Glutamatergic neuron (in vitro differentiated cells): ENCODE measurements at regions not wholly inside any gene's neighbourhood (a gene's known extent, or its start where the extent isn't known, plus 50 kb on each side); places are given as distances from the start of the nearest gene placed in this dataset.
"Not testable (repeated sequence)": the region's sequence is repeated elsewhere in the genome, so short reads cannot be mapped to it uniquely, and the experiment has no call there.

ENCODE experiments used
- DNase-seq: peaks from one replicate; pipeline ENCODE4 v3.0.0; 2022
- H3K27ac Mint-ChIP-seq: one replicate; pipeline ENCODE4 v1.8.0; 2020; ENCODE audit warnings: mild to moderate bottlenecking, mixed read lengths, inconsistent platforms; ENCODE audit not compliant: unreplicated experiment
- H3K27me3 Mint-ChIP-seq: one replicate; pipeline ENCODE4 v1.8.0; 2020; ENCODE audit warnings: mild to moderate bottlenecking, moderate library complexity, mixed read lengths, inconsistent platforms; ENCODE audit not compliant: unreplicated experiment
- H3K36me3 Mint-ChIP-seq: one replicate; pipeline ENCODE4 v1.8.0; 2020; ENCODE audit warnings: mild to moderate bottlenecking, mixed read lengths, inconsistent platforms; ENCODE audit not compliant: unreplicated experiment
- H3K4me1 Mint-ChIP-seq: one replicate; pipeline ENCODE4 v1.8.0; 2020; ENCODE audit warnings: mild to moderate bottlenecking, low read depth, mixed read lengths, inconsistent platforms; ENCODE audit not compliant: unreplicated experiment
- H3K4me3 Mint-ChIP-seq: one replicate; pipeline ENCODE4 v1.8.0; 2020; ENCODE audit warnings: mild to moderate bottlenecking, mixed read lengths, inconsistent platforms; ENCODE audit not compliant: unreplicated experiment
- H3K9me3 Mint-ChIP-seq: one replicate; pipeline ENCODE4 v1.8.0; 2020; ENCODE audit warnings: mild to moderate bottlenecking, moderate library complexity, mixed read lengths, inconsistent platforms; ENCODE audit not compliant: unreplicated experiment
- CTCF ChIP-seq: fragments of 200-600 bp; sonication (generic); IDR thresholded peaks from one replicate; pipeline ENCODE4 v1.5.0; 2021; ENCODE audit not compliant: partially characterized antibody, unreplicated experiment

- peaks cover 2% of the 10 kb centered on the region for H3K4me1 Mint-ChIP-seq
- peaks cover 5% of the 10 kb centered on the region for H3K36me3 Mint-ChIP-seq
- H3K27ac Mint-ChIP-seq: no peak overlapping the region
Observed at GRCh38 chr10:121268863-121269432, 329.3 kb downstream of the FGFR2 start.

GRCh38 chr10:121270906-121271305, 327.3 kb downstream of the FGFR2 start:
- H3K9me3 Mint-ChIP-seq: no peaks in the 10 kb centered on the region
- peaks cover 2% of the 10 kb centered on the region for H3K4me1 Mint-ChIP-seq
- no peak for DNase-seq
- H3K27me3 Mint-ChIP-seq: peaks cover 2% of the 10 kb centered on the region
- peaks cover 8% of the 10 kb centered on the region for H3K36me3 Mint-ChIP-seq
- H3K4me3 Mint-ChIP-seq: no peak overlapping the region
- TF ChIP-seq CTCF: no peak
- no peak overlapping the region for H3K27ac Mint-ChIP-seq

More at GRCh38 chr10:121268863-121269432, 329.3 kb downstream of the FGFR2 start:
- H3K4me3 Mint-ChIP-seq: no peak overlapping the region
- no peak for DNase-seq
- H3K9me3 Mint-ChIP-seq: no peaks in the 10 kb centered on the region
- peaks cover 2% of the 10 kb centered on the region for H3K27me3 Mint-ChIP-seq
- no peak for TF ChIP-seq CTCF

- Mint-ChIP-seq H3K4me1 (no peaks in the 10 kb centered on the region), H3K36me3 (peaks cover 3% of the 10 kb centered on the region), H3K9me3 (no peaks in the 10 kb centered on the region), H3K27me3 (peaks cover 2% of the 10 kb centered on the region), H3K27ac (no peak overlapping the region), H3K4me3 (no peak overlapping the region)
- no peak for DNase-seq
- no peak for TF ChIP-seq CTCF
Observed at GRCh38 chr10:121276046-121276445, 322.2 kb downstream of the FGFR2 start.

- H3K4me3 Mint-ChIP-seq: no peak overlapping the region
- no peak for DNase-seq
- no peak overlapping the region for H3K27ac Mint-ChIP-seq
- H3K4me1 Mint-ChIP-seq: no peaks in the 10 kb centered on the region
- TF ChIP-seq CTCF: no peak
- peaks cover 2% of the 10 kb centered on the region for H3K27me3 Mint-ChIP-seq
- peaks cover 3% of the 10 kb centered on the region for H3K36me3 Mint-ChIP-seq
- no peaks in the 10 kb centered on the region for H3K9me3 Mint-ChIP-seq
Observed at GRCh38 chr10:121276822-121277221, 321.4 kb downstream of the FGFR2 start.

GRCh38 chr10:121278386-121278785, 319.9 kb downstream of the FGFR2 start:
- not testable (repeated sequence) for H3K27me3 Mint-ChIP-seq, H3K27ac Mint-ChIP-seq, H3K36me3 Mint-ChIP-seq, H3K4me3 Mint-ChIP-seq, H3K4me1 Mint-ChIP-seq, H3K9me3 Mint-ChIP-seq, DNase-seq

GRCh38 chr10:121281576-121281975, 316.7 kb downstream of the FGFR2 start:
- TF ChIP-seq CTCF: no peak
- peaks cover 2% of the 10 kb centered on the region for H3K27me3 Mint-ChIP-seq
- no peaks in the 10 kb centered on the region for H3K9me3 Mint-ChIP-seq
- H3K36me3 Mint-ChIP-seq: no peaks in the 10 kb centered on the region
- peaks cover 3% of the 10 kb centered on the region for H3K4me1 Mint-ChIP-seq
- no peak for DNase-seq
- no peak overlapping the region for H3K27ac Mint-ChIP-seq
- no peak overlapping the region for H3K4me3 Mint-ChIP-seq
